DOHH2 (cell line): ENCODE measurements at regions not wholly inside any gene's neighbourhood (a gene's known extent, or its start where the extent isn't known, plus 50 kb on each side); places are given as distances from the start of the nearest gene placed in this dataset.

Source experiments
- EZH2phosphoT487 ChIP-seq: fragments of 200-600 bp; sonication (generic); IDR thresholded peaks from 2 replicates; pipeline ENCODE4 v1.6.1; 2017; ENCODE audit warnings: borderline replicate concordance, mild to moderate bottlenecking, antibody characterized with exemption, low read length, moderate library complexity, mixed read lengths
- TF ChIP-seq, protein P1 (sequence below): fragments of 200-600 bp; sonication (generic); IDR thresholded peaks from one replicate; pipeline ENCODE4 v1.5.1; 2014; ENCODE audit warnings: antibody characterized with exemption, mild to moderate bottlenecking, low read depth, low read length; ENCODE audit not compliant: poor library complexity, severe bottlenecking

- TF ChIP-seq, protein P1, sequence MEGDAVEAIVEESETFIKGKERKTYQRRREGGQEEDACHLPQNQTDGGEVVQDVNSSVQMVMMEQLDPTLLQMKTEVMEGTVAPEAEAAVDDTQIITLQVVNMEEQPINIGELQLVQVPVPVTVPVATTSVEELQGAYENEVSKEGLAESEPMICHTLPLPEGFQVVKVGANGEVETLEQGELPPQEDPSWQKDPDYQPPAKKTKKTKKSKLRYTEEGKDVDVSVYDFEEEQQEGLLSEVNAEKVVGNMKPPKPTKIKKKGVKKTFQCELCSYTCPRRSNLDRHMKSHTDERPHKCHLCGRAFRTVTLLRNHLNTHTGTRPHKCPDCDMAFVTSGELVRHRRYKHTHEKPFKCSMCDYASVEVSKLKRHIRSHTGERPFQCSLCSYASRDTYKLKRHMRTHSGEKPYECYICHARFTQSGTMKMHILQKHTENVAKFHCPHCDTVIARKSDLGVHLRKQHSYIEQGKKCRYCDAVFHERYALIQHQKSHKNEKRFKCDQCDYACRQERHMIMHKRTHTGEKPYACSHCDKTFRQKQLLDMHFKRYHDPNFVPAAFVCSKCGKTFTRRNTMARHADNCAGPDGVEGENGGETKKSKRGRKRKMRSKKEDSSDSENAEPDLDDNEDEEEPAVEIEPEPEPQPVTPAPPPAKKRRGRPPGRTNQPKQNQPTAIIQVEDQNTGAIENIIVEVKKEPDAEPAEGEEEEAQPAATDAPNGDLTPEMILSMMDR = no peak
- no peak for TF ChIP-seq EZH2phosphoT487
These were observed 92.8 kb downstream of the CAVIN4 start for GRCh38 chr9:100670719-100671118.
